D721Med (cell line): ENCODE measurements at regions not wholly inside any gene's neighbourhood (a gene's known extent, or its start where the extent isn't known, plus 50 kb on each side); places are given as distances from the start of the nearest gene placed in this dataset.

Source experiments
- DNase-seq: peaks from one replicate; pipeline ENCODE4 v3.0.0; 2011; ENCODE audit warnings: low spot score; ENCODE audit not compliant: insufficient read length
- FAIRE-seq: peaks from 2 replicates; lab custom pipeline; 2011; peaks lifted over from hg19 to GRCh38; lab: Jason Lieb, UNC
- TF ChIP-seq, protein P1 (sequence below): IDR thresholded peaks from 2 replicates; pipeline ENCODE4 v1.5.1; 2012; ENCODE audit warnings: mild to moderate bottlenecking, control low read depth; ENCODE audit not compliant: insufficient read depth; ENCODE audit errors: missing control alignments

DNA sequence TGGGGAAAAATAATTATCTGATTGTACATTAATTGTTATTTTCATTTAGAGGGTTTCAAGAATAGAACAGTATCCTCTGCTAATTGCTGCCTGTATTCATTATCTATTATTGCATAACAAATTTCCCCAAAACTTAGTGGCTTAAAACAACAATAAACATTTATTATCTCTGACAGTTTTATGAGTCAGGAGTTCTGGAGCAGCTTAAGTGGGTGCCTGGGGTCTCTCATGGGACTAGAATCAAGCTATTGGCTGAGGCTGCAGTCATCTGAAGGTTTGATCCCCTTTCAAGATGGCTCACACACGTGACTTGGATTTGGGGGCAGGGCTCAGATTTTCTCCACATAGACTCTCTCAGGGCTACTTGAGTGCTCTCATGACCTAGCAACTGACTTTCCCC, 98.1 kb upstream of the JADE1 start:
- DNase-seq (no peak), FAIRE-seq (no peak)
- TF ChIP-seq, protein P1, sequence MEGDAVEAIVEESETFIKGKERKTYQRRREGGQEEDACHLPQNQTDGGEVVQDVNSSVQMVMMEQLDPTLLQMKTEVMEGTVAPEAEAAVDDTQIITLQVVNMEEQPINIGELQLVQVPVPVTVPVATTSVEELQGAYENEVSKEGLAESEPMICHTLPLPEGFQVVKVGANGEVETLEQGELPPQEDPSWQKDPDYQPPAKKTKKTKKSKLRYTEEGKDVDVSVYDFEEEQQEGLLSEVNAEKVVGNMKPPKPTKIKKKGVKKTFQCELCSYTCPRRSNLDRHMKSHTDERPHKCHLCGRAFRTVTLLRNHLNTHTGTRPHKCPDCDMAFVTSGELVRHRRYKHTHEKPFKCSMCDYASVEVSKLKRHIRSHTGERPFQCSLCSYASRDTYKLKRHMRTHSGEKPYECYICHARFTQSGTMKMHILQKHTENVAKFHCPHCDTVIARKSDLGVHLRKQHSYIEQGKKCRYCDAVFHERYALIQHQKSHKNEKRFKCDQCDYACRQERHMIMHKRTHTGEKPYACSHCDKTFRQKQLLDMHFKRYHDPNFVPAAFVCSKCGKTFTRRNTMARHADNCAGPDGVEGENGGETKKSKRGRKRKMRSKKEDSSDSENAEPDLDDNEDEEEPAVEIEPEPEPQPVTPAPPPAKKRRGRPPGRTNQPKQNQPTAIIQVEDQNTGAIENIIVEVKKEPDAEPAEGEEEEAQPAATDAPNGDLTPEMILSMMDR, result no peak

GRCh38 chr4:128709268-128709667, 100.2 kb upstream of the JADE1 start:
- TF ChIP-seq, protein P1, result no peak

GRCh38 chr4:128707864-128708263, 101.6 kb upstream of the JADE1 start:
- TF ChIP-seq, protein P1, result no peak
- no peak for DNase-seq
- FAIRE-seq, result no peak

More at GRCh38 chr4:128709268-128709667, 100.2 kb upstream of the JADE1 start:
- DNase-seq (no peak), FAIRE-seq (no peak)

DNA sequence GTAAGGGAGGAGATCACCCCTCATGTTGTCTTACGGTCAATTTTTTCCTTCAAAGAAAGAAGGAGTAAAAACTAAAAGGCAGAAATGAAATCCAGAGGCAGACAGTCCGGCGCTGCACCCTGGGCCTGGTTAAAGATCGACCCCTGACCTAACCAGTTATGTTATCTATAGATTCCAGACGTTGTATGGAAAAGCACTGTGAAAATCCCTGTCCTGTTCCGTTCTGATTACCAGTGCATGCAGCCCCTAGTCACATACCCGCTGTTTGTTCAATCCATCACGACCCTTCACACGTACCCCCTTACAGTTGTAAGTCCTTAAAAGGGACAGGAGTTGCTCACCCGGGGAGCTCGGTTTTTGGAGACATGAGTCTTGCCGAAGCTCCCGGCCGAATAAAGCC, 105.6 kb upstream of the JADE1 start:
- no peak for FAIRE-seq
- TF ChIP-seq, protein P1, result no peak

DNA sequence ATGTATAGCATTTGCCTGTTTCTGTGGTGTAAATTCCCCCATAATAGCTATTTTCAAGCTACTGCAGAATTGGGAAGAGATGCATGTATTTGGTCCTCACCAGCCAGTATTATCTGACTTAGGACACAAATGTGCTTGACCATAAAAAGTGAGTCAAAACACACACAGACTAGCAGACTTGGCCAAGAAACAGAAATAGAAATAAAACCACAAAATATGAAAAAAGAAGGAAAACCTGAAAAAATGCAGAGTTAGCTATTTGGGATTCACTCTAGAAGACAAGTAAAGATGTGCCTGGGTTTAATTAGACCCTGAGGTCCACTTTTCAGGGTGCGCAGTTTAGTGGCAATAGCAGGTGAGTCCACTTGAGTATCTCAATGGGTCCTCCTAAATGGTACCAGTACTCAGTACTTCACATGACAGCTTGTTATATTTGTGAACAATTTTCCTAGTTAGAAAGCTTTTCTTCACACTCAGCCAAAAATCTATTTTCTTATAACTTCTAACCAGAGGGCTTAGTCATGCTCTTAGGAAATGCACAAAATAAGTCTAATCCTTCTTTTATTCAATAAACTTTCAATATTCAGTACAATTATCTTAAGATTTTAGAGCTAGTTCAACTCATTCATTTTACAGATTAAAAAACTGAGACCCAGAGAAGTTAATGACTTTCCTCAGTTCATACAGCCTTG, 108.7 kb upstream of the JADE1 start:
- no peak for DNase-seq
- FAIRE-seq, result no peak
- TF ChIP-seq, protein P1, result no peak

More for the DNA sequence above, 105.6 kb upstream of the JADE1 start:
- no peak for DNase-seq

- no peak for FAIRE-seq
- TF ChIP-seq, protein P1, result no peak
- no peak for DNase-seq
Measured at GRCh38 chr4:128698386-128698785, 111.1 kb upstream of the JADE1 start.

DNA sequence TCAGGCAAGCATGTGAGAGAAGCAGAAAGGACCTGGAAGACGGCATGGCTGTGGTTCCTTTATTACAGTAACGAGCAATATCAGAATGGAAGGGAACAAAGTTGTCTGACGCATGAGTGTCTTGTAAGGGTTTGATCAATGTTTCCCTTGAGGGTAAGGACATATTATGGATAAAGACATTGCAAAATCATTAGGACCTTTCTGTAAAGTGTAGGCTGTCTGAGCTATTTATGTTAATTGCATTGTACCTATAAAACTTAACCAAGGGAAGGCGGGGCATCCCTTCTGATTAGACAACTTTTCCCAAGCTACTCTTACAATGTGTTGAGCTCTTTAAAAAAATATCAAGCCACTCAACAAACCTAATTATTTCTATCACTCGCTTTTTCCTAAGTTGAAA, 112.2 kb upstream of the JADE1 start:
- DNase-seq (no peak), FAIRE-seq (no peak)
- TF ChIP-seq, protein P1, result no peak
